Osteocyte (in vitro differentiated cells): ENCODE measurements at regions not wholly inside any gene's neighbourhood (a gene's known extent, or its start where the extent isn't known, plus 50 kb on each side); places are given as distances from the start of the nearest gene placed in this dataset.

ENCODE experiments used
- DNase-seq: peaks from one replicate; pipeline ENCODE4 v3.0.0; 2021; ENCODE audit warnings: mixed read lengths; ENCODE audit not compliant: unreplicated experiment; ENCODE audit errors: extremely low spot score
- H3K27ac Mint-ChIP-seq: one replicate; pipeline ENCODE4 v1.8.0; 2021; ENCODE audit warnings: mild to moderate bottlenecking, mixed read lengths; ENCODE audit not compliant: unreplicated experiment
- H3K27me3 Mint-ChIP-seq: one replicate; pipeline ENCODE4 v1.8.0; 2021; ENCODE audit warnings: mixed read lengths; ENCODE audit not compliant: unreplicated experiment
- H3K36me3 Mint-ChIP-seq: one replicate; pipeline ENCODE4 v1.8.0; 2021; ENCODE audit warnings: mixed read lengths; ENCODE audit not compliant: unreplicated experiment
- H3K4me1 Mint-ChIP-seq: one replicate; pipeline ENCODE4 v1.8.0; 2021; ENCODE audit warnings: mixed read lengths; ENCODE audit not compliant: unreplicated experiment
- H3K4me3 Mint-ChIP-seq: one replicate; pipeline ENCODE4 v1.8.0; 2021; ENCODE audit warnings: mild to moderate bottlenecking, moderate library complexity, mixed read lengths; ENCODE audit not compliant: unreplicated experiment
- H3K9me3 Mint-ChIP-seq: one replicate; pipeline ENCODE4 v1.8.0; 2021; ENCODE audit warnings: mixed read lengths; ENCODE audit not compliant: unreplicated experiment
- TF ChIP-seq, protein P1 (sequence below): fragments of 200-600 bp; sonication (generic); IDR thresholded peaks from 2 replicates; pipeline ENCODE4 v1.5.0; 2021; ENCODE audit warnings: antibody characterized with exemption, mild to moderate bottlenecking, moderate library complexity

DNA sequence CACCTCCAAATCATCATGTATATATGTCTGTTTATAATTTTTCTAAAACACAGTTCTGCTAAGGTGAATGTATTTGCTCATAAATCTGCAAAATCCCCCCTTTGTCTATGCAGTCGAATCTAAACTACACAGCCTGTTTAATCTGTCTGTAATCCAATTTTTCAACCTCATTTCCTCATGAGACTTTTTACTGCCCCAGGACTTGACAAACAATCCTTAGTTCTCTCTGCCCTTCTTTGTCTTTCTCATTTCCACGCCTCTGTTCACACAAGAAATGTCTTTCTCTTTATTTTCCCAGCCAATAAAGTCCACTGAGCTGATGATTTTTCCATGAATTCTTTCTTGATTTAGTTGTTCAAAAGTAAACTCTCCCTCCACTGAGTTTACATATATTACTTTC, 1154.3 kb downstream of the FAM181B start:
- no peak overlapping the region for H3K27ac Mint-ChIP-seq
- no peaks in the 10 kb centered on the region for H3K4me1 Mint-ChIP-seq
- DNase-seq, result no peak
- no peaks in the 10 kb centered on the region for H3K27me3 Mint-ChIP-seq
- TF ChIP-seq, protein P1, sequence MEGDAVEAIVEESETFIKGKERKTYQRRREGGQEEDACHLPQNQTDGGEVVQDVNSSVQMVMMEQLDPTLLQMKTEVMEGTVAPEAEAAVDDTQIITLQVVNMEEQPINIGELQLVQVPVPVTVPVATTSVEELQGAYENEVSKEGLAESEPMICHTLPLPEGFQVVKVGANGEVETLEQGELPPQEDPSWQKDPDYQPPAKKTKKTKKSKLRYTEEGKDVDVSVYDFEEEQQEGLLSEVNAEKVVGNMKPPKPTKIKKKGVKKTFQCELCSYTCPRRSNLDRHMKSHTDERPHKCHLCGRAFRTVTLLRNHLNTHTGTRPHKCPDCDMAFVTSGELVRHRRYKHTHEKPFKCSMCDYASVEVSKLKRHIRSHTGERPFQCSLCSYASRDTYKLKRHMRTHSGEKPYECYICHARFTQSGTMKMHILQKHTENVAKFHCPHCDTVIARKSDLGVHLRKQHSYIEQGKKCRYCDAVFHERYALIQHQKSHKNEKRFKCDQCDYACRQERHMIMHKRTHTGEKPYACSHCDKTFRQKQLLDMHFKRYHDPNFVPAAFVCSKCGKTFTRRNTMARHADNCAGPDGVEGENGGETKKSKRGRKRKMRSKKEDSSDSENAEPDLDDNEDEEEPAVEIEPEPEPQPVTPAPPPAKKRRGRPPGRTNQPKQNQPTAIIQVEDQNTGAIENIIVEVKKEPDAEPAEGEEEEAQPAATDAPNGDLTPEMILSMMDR, result no peak
- no peaks in the 10 kb centered on the region for H3K9me3 Mint-ChIP-seq
- no peak overlapping the region for H3K4me3 Mint-ChIP-seq
- H3K36me3 Mint-ChIP-seq, result no peaks in the 10 kb centered on the region

DNA sequence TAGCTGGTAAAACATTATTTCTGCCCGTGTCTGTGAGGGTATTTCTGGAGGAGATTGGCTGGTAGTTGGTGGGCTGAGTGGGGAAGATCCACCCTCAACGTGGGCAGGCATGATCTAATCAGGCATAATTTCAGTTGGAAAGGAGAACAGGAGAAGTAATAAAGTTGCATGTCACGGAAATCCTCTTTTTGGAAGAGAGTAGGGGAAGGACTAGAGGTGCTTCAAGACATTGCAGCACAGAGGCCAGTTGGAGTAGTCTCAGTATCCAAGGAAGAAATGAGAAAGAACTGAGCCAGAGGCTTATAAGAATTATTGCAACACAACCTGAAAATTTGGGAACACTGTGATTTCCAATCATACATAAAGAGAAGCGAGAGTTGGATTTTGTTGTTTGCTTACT, 1155.1 kb downstream of the FAM181B start:
- no peaks in the 10 kb centered on the region for H3K9me3 Mint-ChIP-seq
- H3K4me1 Mint-ChIP-seq, result no peaks in the 10 kb centered on the region
- TF ChIP-seq, protein P1, result no peak
- DNase-seq, result no peak
- H3K27me3 Mint-ChIP-seq, result no peaks in the 10 kb centered on the region
- H3K4me3 Mint-ChIP-seq, result no peak overlapping the region
- no peaks in the 10 kb centered on the region for H3K36me3 Mint-ChIP-seq
- no peak overlapping the region for H3K27ac Mint-ChIP-seq

DNA sequence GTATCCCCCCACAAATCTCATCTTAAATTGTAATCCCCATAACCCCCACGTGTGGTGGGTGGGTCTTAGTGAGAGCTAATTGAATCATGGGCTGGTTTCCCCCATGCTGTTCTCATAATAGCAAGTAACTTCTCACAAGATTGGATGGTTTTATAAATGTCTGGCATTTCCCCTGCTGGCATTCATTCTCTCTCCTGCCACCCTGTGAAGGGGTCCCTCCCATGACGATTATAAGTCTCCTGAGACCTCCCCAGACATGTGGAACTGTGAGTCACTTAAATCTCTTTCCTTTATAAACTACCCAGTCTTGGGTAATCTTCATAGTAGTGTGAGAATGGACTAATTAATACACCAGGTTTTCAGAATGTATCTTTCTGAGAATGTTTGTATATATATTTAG, 1159.4 kb downstream of the FAM181B start:
- no peaks in the 10 kb centered on the region for H3K4me1 Mint-ChIP-seq
- no peaks in the 10 kb centered on the region for H3K36me3 Mint-ChIP-seq
- no peaks in the 10 kb centered on the region for H3K9me3 Mint-ChIP-seq
- TF ChIP-seq, protein P1, result no peak
- no peak overlapping the region for H3K27ac Mint-ChIP-seq
- DNase-seq, result no peak
- H3K4me3 Mint-ChIP-seq, result no peak overlapping the region
- peaks cover 5% of the 10 kb centered on the region for H3K27me3 Mint-ChIP-seq

DNA sequence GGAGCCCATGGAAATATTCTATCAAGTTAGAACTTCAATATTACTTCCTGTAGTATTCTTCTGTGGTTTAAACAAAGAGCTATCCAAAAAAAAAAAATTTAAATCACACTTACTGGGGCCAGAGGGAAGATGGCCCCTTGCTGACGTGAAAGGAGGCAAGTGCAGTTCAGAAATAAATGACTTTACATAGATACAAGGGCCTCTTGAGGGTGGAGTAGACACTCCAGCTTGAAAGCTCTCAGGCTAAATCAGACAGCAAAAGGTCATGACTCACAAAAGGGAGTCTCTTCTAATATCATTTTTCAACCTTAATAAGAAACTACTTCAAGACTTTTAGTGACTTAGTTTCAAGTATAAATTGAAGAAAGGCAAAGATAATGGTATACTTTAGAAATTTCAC, 1160.3 kb downstream of the FAM181B start:
- peaks cover 5% of the 10 kb centered on the region for H3K27me3 Mint-ChIP-seq
- H3K36me3 Mint-ChIP-seq, result no peaks in the 10 kb centered on the region
- no peaks in the 10 kb centered on the region for H3K9me3 Mint-ChIP-seq
- TF ChIP-seq, protein P1, result no peak
- H3K27ac Mint-ChIP-seq, result no peak overlapping the region
- no peak overlapping the region for H3K4me3 Mint-ChIP-seq
- H3K4me1 Mint-ChIP-seq, result no peaks in the 10 kb centered on the region
- no peak for DNase-seq

DNA sequence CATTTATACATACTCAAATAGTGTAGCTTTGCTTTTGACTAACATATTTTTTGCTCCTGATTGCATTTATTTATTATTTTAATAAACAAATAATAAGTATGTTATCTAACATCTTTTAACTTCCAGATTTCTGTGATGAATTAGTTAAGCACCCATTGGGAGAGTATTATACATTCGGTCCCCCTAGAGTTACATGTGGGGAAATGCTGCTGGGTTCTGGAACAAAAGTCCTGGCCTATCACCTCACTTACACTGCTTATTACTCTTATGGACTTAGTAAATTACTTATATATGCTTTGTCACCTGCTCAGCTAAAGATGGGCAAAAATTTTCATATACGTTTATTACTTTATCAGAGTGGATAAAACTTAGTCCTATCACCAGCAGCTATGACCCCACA, 1163.0 kb downstream of the FAM181B start:
- Mint-ChIP-seq H3K4me3 (no peak overlapping the region), H3K27me3 (peaks cover 5% of the 10 kb centered on the region), H3K36me3 (no peaks in the 10 kb centered on the region), H3K27ac (no peak overlapping the region), H3K9me3 (no peaks in the 10 kb centered on the region), H3K4me1 (no peaks in the 10 kb centered on the region)
- no peak for DNase-seq
- TF ChIP-seq, protein P1, result no peak
